Brain microvascular endothelial cell (primary cell): ENCODE measurements at regions not wholly inside any gene's neighbourhood (a gene's known extent, or its start where the extent isn't known, plus 50 kb on each side); places are given as distances from the start of the nearest gene placed in this dataset.
"Not testable (repeated sequence)": the region's sequence is repeated elsewhere in the genome, so short reads cannot be mapped to it uniquely, and the experiment has no call there.

Experiments used
- DNase-seq: peaks from one replicate; pipeline ENCODE4 v3.0.0-alpha.2; 2020
- H3K27ac ChIP-seq: fragments of 250-450 bp; sonication (Bioruptor Pico); 2 replicates; pipeline ENCODE4 v1.5.1; 2020; ENCODE audit warnings: mild to moderate bottlenecking, moderate library complexity
- H3K27me3 ChIP-seq: fragments of 250-450 bp; sonication (Bioruptor Pico); replicated peaks from 2 replicates; pipeline ENCODE4 v1.5.1; 2020; ENCODE audit warnings: mild to moderate bottlenecking
- H3K36me3 ChIP-seq: fragments of 250-450 bp; sonication (Bioruptor Pico); replicated peaks from 2 replicates; pipeline ENCODE4 v1.5.1; 2020; ENCODE audit warnings: mild to moderate bottlenecking
- H3K4me3 ChIP-seq: 2 replicates; pipeline ENCODE4 v1.5.1; 2011; ENCODE audit warnings: low read depth, mild to moderate bottlenecking, control low read depth, low read length, moderate library complexity
- CTCF ChIP-seq: IDR thresholded peaks from 2 replicates; pipeline ENCODE4 v1.5.1; 2011; ENCODE audit warnings: low read depth, mild to moderate bottlenecking, moderate library complexity, low read length, control low read depth, inconsistent platforms; ENCODE audit errors: missing control alignments
- in situ Hi-C: cut with HindIII; loops from 2 replicates; pipeline ENCODE4 v1.10.0; 2017; ENCODE audit warnings: low sequenced_read_pairs, low pct_ligation_motif_present

GRCh38 chr19:30066781-30067759, 125.0 kb downstream of the URI1 start:
- in situ Hi-C loops = no loop called here
- H3K36me3 ChIP-seq = no peaks in the 10 kb centered on the region
- no peak overlapping the region for H3K4me3 ChIP-seq
- TF ChIP-seq CTCF = no peak
- no peak overlapping the region for H3K27ac ChIP-seq
- no peak for DNase-seq
- no peaks in the 10 kb centered on the region for H3K27me3 ChIP-seq

GRCh38 chr19:30067956-30068506, 126.0 kb downstream of the URI1 start:
- H3K4me3 ChIP-seq, in situ Hi-C loops, H3K36me3 ChIP-seq, H3K27ac ChIP-seq, DNase-seq, H3K27me3 ChIP-seq: not testable (repeated sequence)

GRCh38 chr19:30068528-30069395, 126.7 kb downstream of the URI1 start:
- no peak for DNase-seq
- Histone ChIP-seq H3K4me3 (no peak overlapping the region), H3K27me3 (no peaks in the 10 kb centered on the region), H3K36me3 (no peaks in the 10 kb centered on the region), H3K27ac (no peak overlapping the region)
- in situ Hi-C loops = no loop called here
- TF ChIP-seq CTCF = no peak

- no peak overlapping the region for H3K27ac ChIP-seq
- H3K36me3 ChIP-seq = no peaks in the 10 kb centered on the region
- no peak for TF ChIP-seq CTCF
- no peaks in the 10 kb centered on the region for H3K27me3 ChIP-seq
- in situ Hi-C loops = no loop called here
- no peak overlapping the region for H3K4me3 ChIP-seq
- no peak for DNase-seq
Measured at GRCh38 chr19:30069535-30070197, 127.6 kb downstream of the URI1 start.

- Histone ChIP-seq H3K27ac (no peak overlapping the region), H3K4me3 (no peak overlapping the region), H3K27me3 (no peaks in the 10 kb centered on the region), H3K36me3 (no peaks in the 10 kb centered on the region)
- no peak for DNase-seq
- in situ Hi-C loops = no loop called here
- TF ChIP-seq CTCF = no peak
Measured at GRCh38 chr19:30070198-30070967, 128.3 kb downstream of the URI1 start.
